Karpas-422 (cell line): ENCODE measurements at regions not wholly inside any gene's neighbourhood (a gene's known extent, or its start where the extent isn't known, plus 50 kb on each side); places are given as distances from the start of the nearest gene placed in this dataset.

Experiments used
- DNase-seq: peaks from one replicate; pipeline ENCODE4 v3.0.0-alpha.2; 2015
- H2AFZ ChIP-seq: fragments of 200-600 bp; sonication (generic); 2 replicates; pipeline ENCODE4 v1.6.1; 2014; ENCODE audit warnings: antibody characterized with exemption, low read length, mixed read lengths
- H3K27ac ChIP-seq: fragments of 200-600 bp; sonication (generic); 2 replicates; pipeline ENCODE4 v1.5.1; 2014; ENCODE audit warnings: mild to moderate bottlenecking, low read length, moderate library complexity
- H3K27me3 ChIP-seq: fragments of 200-600 bp; sonication (generic); 2 replicates; pipeline ENCODE4 v1.6.1; 2014; ENCODE audit warnings: low read length, mixed read lengths
- H3K36me3 ChIP-seq: fragments of 200-600 bp; sonication (generic); 2 replicates; pipeline ENCODE4 v1.6.1; 2014; ENCODE audit warnings: low read length, mixed read lengths; ENCODE audit not compliant: insufficient read depth
- H3K4me1 ChIP-seq: fragments of 200-600 bp; sonication (generic); 2 replicates; pipeline ENCODE4 v1.6.1; 2014; ENCODE audit warnings: mild to moderate bottlenecking, low read length, mixed read lengths
- H3K4me2 ChIP-seq: fragments of 200-600 bp; sonication (generic); 2 replicates; pipeline ENCODE4 v1.6.1; 2014; ENCODE audit warnings: low read length, low read depth, mild to moderate bottlenecking; ENCODE audit not compliant: poor library complexity, severe bottlenecking
- H3K4me3 ChIP-seq: fragments of 200-600 bp; sonication (generic); 2 replicates; pipeline ENCODE4 v1.5.1; 2014; ENCODE audit warnings: mild to moderate bottlenecking, antibody characterized with exemption, low read length, mixed read lengths
- H3K79me2 ChIP-seq: fragments of 200-600 bp; sonication (generic); 2 replicates; pipeline ENCODE4 v1.6.1; 2014; ENCODE audit warnings: mild to moderate bottlenecking, low read length, mixed read lengths
- H3K9ac ChIP-seq: fragments of 200-600 bp; sonication (generic); 2 replicates; pipeline ENCODE4 v1.6.0; 2014; ENCODE audit warnings: low read length
- H3K9me2 ChIP-seq: fragments of 200-600 bp; sonication (generic), shearing (Covaris generic); replicated peaks from 2 replicates; pipeline ENCODE4 v1.6.0; 2014; ENCODE audit warnings: mild to moderate bottlenecking, low read length, moderate library complexity; ENCODE audit not compliant: insufficient read depth
- H3K9me3 ChIP-seq: fragments of 300-700, 200-600 bp; sonication (generic); 2 replicates; pipeline ENCODE4 v1.6.1; 2014; ENCODE audit warnings: low read length, mixed read lengths
- H4K20me1 ChIP-seq: fragments of 200-600 bp; sonication (generic); 2 replicates; pipeline ENCODE4 v1.6.1; 2014; ENCODE audit warnings: mild to moderate bottlenecking, antibody characterized with exemption, low read length, low read depth; ENCODE audit not compliant: insufficient read depth

GRCh38 chr12:116637589-116638150, 78.5 kb downstream of the MAP1LC3B2 start:
- H3K27me3 ChIP-seq = no peaks in the 10 kb centered on the region
- H2AFZ ChIP-seq = no peak overlapping the region
- H3K4me3 ChIP-seq = no peak overlapping the region
- no peaks in the 10 kb centered on the region for H3K36me3 ChIP-seq
- DNase-seq = no peak
- no peaks in the 10 kb centered on the region; the same call in 1 of the 2 replicates for H4K20me1 ChIP-seq
- H3K4me1 ChIP-seq = peaks cover 27% of the 10 kb centered on the region
- H3K9me3 ChIP-seq = no peaks in the 10 kb centered on the region
- H3K9ac ChIP-seq = no peak overlapping the region
- H3K79me2 ChIP-seq = no peaks in the 10 kb centered on the region
- no peak overlapping the region for H3K27ac ChIP-seq
- H3K9me2 ChIP-seq = no peaks in the 10 kb centered on the region
- H3K4me2 ChIP-seq = no peak overlapping the region

- H3K79me2 ChIP-seq = no peaks in the 10 kb centered on the region
- no peak overlapping the region for H3K4me2 ChIP-seq
- no peaks in the 10 kb centered on the region for H3K27me3 ChIP-seq
- no peak overlapping the region for H3K4me3 ChIP-seq
- no peaks in the 10 kb centered on the region for H3K36me3 ChIP-seq
- no peak overlapping the region for H3K27ac ChIP-seq
- no peaks in the 10 kb centered on the region for H3K9me2 ChIP-seq
- no peak overlapping the region for H2AFZ ChIP-seq
- no peaks in the 10 kb centered on the region for H3K9me3 ChIP-seq
- DNase-seq = no peak
- peaks cover 23% of the 10 kb centered on the region for H3K4me1 ChIP-seq
- H3K9ac ChIP-seq = no peak overlapping the region
- no peaks in the 10 kb centered on the region; the same call in 1 of the 2 replicates for H4K20me1 ChIP-seq
These were observed 77.7 kb downstream of the MAP1LC3B2 start for GRCh38 chr12:116636608-116637519.

GRCh38 chr12:116635487-116635886, 76.3 kb downstream of the MAP1LC3B2 start:
- Histone ChIP-seq H3K27ac (no peak overlapping the region), H3K4me3 (peak overlapping the region; percentile 43), H4K20me1 (no peaks in the 10 kb centered on the region; the same call in 1 of the 2 replicates), H3K27me3 (no peaks in the 10 kb centered on the region), H3K4me1 (peaks cover 23% of the 10 kb centered on the region), H3K9ac (no peak overlapping the region), H3K79me2 (no peaks in the 10 kb centered on the region), H2AFZ (no peak overlapping the region), H3K4me2 (peak overlapping the region; percentile 69), H3K36me3 (no peaks in the 10 kb centered on the region), H3K9me3 (no peaks in the 10 kb centered on the region), H3K9me2 (no peaks in the 10 kb centered on the region)
- DNase-seq = peak; percentile 88

GRCh38 chr12:116633476-116633875, 74.3 kb downstream of the MAP1LC3B2 start:
- Histone ChIP-seq H3K9me2 (no peaks in the 10 kb centered on the region), H3K27ac (no peak overlapping the region), H3K4me2 (no peak overlapping the region)

GRCh38 chr12:116631619-116632018, 72.4 kb downstream of the MAP1LC3B2 start:
- Histone ChIP-seq H3K27ac (no peak overlapping the region), H4K20me1 (no peaks in the 10 kb centered on the region; the same call in 1 of the 2 replicates), H3K4me2 (no peak overlapping the region), H2AFZ (no peak overlapping the region), H3K4me3 (no peak overlapping the region), H3K9me2 (no peaks in the 10 kb centered on the region), H3K36me3 (no peaks in the 10 kb centered on the region), H3K4me1 (peaks cover 19% of the 10 kb centered on the region), H3K27me3 (no peaks in the 10 kb centered on the region), H3K9ac (no peak overlapping the region), H3K79me2 (no peaks in the 10 kb centered on the region), H3K9me3 (no peaks in the 10 kb centered on the region)
- DNase-seq = no peak

More at GRCh38 chr12:116633476-116633875, 74.3 kb downstream of the MAP1LC3B2 start:
- no peak for DNase-seq
- peaks cover 23% of the 10 kb centered on the region for H3K4me1 ChIP-seq
- H3K79me2 ChIP-seq = no peaks in the 10 kb centered on the region
- H3K27me3 ChIP-seq = no peaks in the 10 kb centered on the region
- no peak overlapping the region for H3K4me3 ChIP-seq
- no peak overlapping the region for H3K9ac ChIP-seq
- H2AFZ ChIP-seq = no peak overlapping the region
- H4K20me1 ChIP-seq = no peaks in the 10 kb centered on the region; the same call in 1 of the 2 replicates
- no peaks in the 10 kb centered on the region for H3K9me3 ChIP-seq
- H3K36me3 ChIP-seq = no peaks in the 10 kb centered on the region

- Histone ChIP-seq H3K9ac (no peak overlapping the region), H3K79me2 (no peaks in the 10 kb centered on the region), H3K36me3 (no peaks in the 10 kb centered on the region), H3K27ac (no peak overlapping the region), H3K4me3 (no peak overlapping the region), H3K9me2 (no peaks in the 10 kb centered on the region), H2AFZ (no peak overlapping the region), H3K4me2 (no peak overlapping the region), H3K27me3 (no peaks in the 10 kb centered on the region), H3K4me1 (peaks cover 10% of the 10 kb centered on the region), H3K9me3 (no peaks in the 10 kb centered on the region), H4K20me1 (no peaks in the 10 kb centered on the region; the same call in 1 of the 2 replicates)
- DNase-seq = no peak
These were observed 71.6 kb downstream of the MAP1LC3B2 start for GRCh38 chr12:116630762-116631161.

- no peaks in the 10 kb centered on the region; the same call in 1 of the 2 replicates for H4K20me1 ChIP-seq
- H3K4me1 ChIP-seq = no peaks in the 10 kb centered on the region
- no peak for DNase-seq
- H3K79me2 ChIP-seq = no peaks in the 10 kb centered on the region
- H3K4me2 ChIP-seq = no peak overlapping the region
- no peak overlapping the region for H3K4me3 ChIP-seq
- H3K36me3 ChIP-seq = no peaks in the 10 kb centered on the region
- H3K27ac ChIP-seq = no peak overlapping the region
- no peak overlapping the region for H3K9ac ChIP-seq
- no peak overlapping the region for H2AFZ ChIP-seq
- H3K27me3 ChIP-seq = no peaks in the 10 kb centered on the region
- no peaks in the 10 kb centered on the region for H3K9me3 ChIP-seq
- no peaks in the 10 kb centered on the region for H3K9me2 ChIP-seq
These were observed 70.3 kb downstream of the MAP1LC3B2 start for GRCh38 chr12:116629480-116629879.

GRCh38 chr12:116628989-116629388, 69.8 kb downstream of the MAP1LC3B2 start:
- no peaks in the 10 kb centered on the region for H3K9me3 ChIP-seq

More at GRCh38 chr12:116628989-116629388, 69.8 kb downstream of the MAP1LC3B2 start:
- H3K4me2 ChIP-seq = no peak overlapping the region
- H3K4me3 ChIP-seq = no peak overlapping the region
- H2AFZ ChIP-seq = no peak overlapping the region
- H3K9me2 ChIP-seq = no peaks in the 10 kb centered on the region
- DNase-seq = no peak
- no peak overlapping the region for H3K9ac ChIP-seq
- no peaks in the 10 kb centered on the region for H3K27me3 ChIP-seq
- no peak overlapping the region for H3K27ac ChIP-seq
- no peaks in the 10 kb centered on the region; the same call in 1 of the 2 replicates for H4K20me1 ChIP-seq
- H3K4me1 ChIP-seq = no peaks in the 10 kb centered on the region
- no peaks in the 10 kb centered on the region for H3K36me3 ChIP-seq
- no peaks in the 10 kb centered on the region for H3K79me2 ChIP-seq
